ENCODE measurements at regions not wholly inside any gene's neighbourhood (a gene's known extent, or its start where the extent isn't known, plus 50 kb on each side); places are given as distances from the start of the nearest gene placed in this dataset.

DNA sequence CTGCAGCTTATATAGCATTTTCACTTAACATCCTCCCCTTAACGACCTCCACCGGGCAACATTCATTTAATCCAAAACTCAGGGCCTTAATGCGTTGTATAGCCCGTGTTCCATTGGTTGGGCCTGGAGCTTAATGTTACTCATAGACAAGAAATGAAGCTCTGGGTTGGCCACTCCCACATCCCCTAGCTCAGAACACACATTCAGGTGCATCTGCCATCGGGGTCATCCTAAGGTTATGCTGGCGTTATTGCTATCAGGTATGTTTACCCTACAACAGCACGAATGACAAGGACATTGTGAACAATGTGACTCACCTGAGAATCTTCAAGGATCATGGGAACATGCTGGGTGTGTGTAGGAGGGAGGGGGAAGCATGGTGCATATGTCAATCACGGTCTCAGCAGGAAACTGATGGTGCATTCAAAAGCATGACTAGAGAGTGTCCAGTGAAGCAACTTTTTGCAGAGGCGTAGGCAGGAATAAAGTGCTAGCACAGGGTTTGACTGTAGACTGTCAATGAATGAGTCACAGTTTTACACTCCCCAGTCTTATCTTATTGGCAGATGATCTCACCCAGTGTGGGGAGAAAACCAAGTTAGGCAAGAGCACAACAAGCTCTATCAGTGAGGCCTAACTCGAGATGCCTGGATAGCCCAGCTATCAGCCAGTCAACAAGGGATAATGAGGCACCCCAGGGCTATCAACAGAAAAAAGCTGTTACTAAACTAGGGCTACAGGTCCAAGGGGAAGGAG is 402.1 kb upstream of the MCTP2 start:
- DNase-seq (ENCODE audit: insufficient read length) (no peak), FAIRE-seq (no peak)
- TF ChIP-seq TAF1 (IDR thresholded peaks at IDR 0.05; ENCODE audit: borderline replicate concordance, low read depth, low read length), result no peak
- no peak for TF ChIP-seq POLR2AphosphoS5 (IDR thresholded peaks at IDR 0.05; ENCODE audit: low read depth, low read length)
- no peak for TF ChIP-seq POLR2A (IDR thresholded peaks at IDR 0.05; ENCODE audit: low read depth, low read length)

DNA sequence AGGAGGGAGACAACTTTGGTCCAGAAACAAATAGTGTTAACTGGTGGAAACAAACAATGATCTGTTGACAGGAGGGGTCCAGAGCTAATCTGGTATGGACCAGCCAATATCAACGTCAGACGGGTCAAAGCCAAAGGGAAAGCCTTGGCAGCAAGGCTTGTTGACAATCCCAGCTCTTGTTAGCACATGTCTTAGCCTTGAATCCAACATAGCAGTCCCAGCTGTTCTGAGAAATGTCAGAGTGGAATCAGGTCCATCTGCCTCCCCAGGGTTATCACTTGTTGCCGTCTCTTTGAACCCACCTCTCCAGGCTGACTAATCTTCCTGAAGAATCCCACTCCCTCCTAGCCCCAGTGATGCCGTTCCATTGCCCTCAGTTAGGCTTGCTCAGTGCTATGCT is 404.6 kb upstream of the MCTP2 start:
- TF ChIP-seq POLR2AphosphoS5 (IDR thresholded peaks at IDR 0.05; ENCODE audit: low read depth, low read length) (no peak), POLR2A (IDR thresholded peaks at IDR 0.05; ENCODE audit: low read depth, low read length) (no peak), TAF1 (IDR thresholded peaks at IDR 0.05; ENCODE audit: borderline replicate concordance, low read depth, low read length) (no peak)
- FAIRE-seq, result no peak
- DNase-seq (ENCODE audit: insufficient read length), result no peak

GRCh38 chr15:93826293-93826692 is 405.1 kb upstream of the MCTP2 start:
- TF ChIP-seq TAF1 (IDR thresholded peaks at IDR 0.05; ENCODE audit: borderline replicate concordance, low read depth, low read length) (no peak), POLR2A (IDR thresholded peaks at IDR 0.05; ENCODE audit: low read depth, low read length) (no peak), POLR2AphosphoS5 (IDR thresholded peaks at IDR 0.05; ENCODE audit: low read depth, low read length) (no peak)
- no peak for DNase-seq (ENCODE audit: insufficient read length)
- no peak for FAIRE-seq

DNA sequence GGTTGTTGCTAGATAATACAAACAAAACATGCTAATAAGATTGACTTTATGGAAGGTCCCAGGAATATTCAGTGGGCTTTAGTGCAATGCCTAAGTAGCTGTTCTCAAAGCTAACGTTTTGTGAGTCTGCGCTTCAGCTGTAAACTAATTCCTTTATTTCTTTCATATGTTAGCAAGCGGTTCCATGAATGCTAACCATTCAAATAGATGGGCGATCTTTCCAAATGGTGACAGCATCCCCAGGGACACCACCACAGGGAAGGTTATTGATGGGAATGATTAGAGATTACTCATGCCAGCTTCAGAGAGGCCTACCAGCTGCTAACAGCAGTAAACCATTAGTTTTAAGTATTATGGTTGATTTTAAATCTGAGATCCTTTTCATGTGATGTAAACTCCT is 405.7 kb upstream of the MCTP2 start:
- DNase-seq (ENCODE audit: insufficient read length), result no peak
- TF ChIP-seq TAF1 (IDR thresholded peaks at IDR 0.05; ENCODE audit: borderline replicate concordance, low read depth, low read length), result no peak
- TF ChIP-seq POLR2AphosphoS5 (IDR thresholded peaks at IDR 0.05; ENCODE audit: low read depth, low read length), result no peak
- no peak for TF ChIP-seq POLR2A (IDR thresholded peaks at IDR 0.05; ENCODE audit: low read depth, low read length)
- no peak for FAIRE-seq

GRCh38 chr15:93823971-93824913 is 407.1 kb upstream of the MCTP2 start:
- TF ChIP-seq TAF1 (IDR thresholded peaks at IDR 0.05; ENCODE audit: borderline replicate concordance, low read depth, low read length) (no peak), POLR2A (IDR thresholded peaks at IDR 0.05; ENCODE audit: low read depth, low read length) (no peak)
- DNase-seq (ENCODE audit: insufficient read length) (no peak), FAIRE-seq (no peak)

- TF ChIP-seq POLR2AphosphoS5 (IDR thresholded peaks at IDR 0.05; ENCODE audit: low read depth, low read length) (no peak), TAF1 (IDR thresholded peaks at IDR 0.05; ENCODE audit: borderline replicate concordance, low read depth, low read length) (no peak), POLR2A (IDR thresholded peaks at IDR 0.05; ENCODE audit: low read depth, low read length) (no peak)
- FAIRE-seq (no peak), DNase-seq (ENCODE audit: insufficient read length) (no peak)
Observed at GRCh38 chr15:93820566-93820965, 410.8 kb upstream of the MCTP2 start.

DNA sequence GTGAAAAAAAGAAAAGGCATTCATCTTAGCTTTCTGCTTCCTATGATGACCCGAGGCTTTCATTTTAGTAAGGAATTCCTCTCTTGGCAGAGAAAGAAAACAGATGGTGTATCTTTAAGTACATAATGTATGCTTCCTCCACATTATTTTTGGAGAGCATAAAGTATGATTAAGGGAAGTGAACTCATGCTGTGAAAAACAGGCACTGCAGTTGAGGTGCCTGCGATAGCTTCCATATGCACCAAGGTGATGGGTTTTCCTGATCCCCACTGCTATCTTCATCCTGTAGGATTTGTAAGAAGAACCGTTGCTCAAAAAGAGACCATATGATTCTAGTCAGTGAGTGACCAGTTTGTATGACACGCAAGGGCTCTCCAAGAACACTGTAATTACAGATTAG is 411.5 kb upstream of the MCTP2 start:
- TF ChIP-seq POLR2AphosphoS5 (IDR thresholded peaks at IDR 0.05; ENCODE audit: low read depth, low read length) (no peak), TAF1 (IDR thresholded peaks at IDR 0.05; ENCODE audit: borderline replicate concordance, low read depth, low read length) (no peak), POLR2A (IDR thresholded peaks at IDR 0.05; ENCODE audit: low read depth, low read length) (no peak)
- DNase-seq (ENCODE audit: insufficient read length), result no peak
- no peak for FAIRE-seq

- TF ChIP-seq POLR2A (IDR thresholded peaks at IDR 0.05; ENCODE audit: low read depth, low read length) (no peak), TAF1 (IDR thresholded peaks at IDR 0.05; ENCODE audit: borderline replicate concordance, low read depth, low read length) (no peak), POLR2AphosphoS5 (IDR thresholded peaks at IDR 0.05; ENCODE audit: low read depth, low read length) (no peak)
- no peak for DNase-seq (ENCODE audit: insufficient read length)
- FAIRE-seq, result no peak
Observed at GRCh38 chr15:93816815-93817214, 414.5 kb upstream of the MCTP2 start.

- TF ChIP-seq TAF1 (IDR thresholded peaks at IDR 0.05; ENCODE audit: borderline replicate concordance, low read depth, low read length) (no peak), POLR2A (IDR thresholded peaks at IDR 0.05; ENCODE audit: low read depth, low read length) (no peak)
Observed at GRCh38 chr15:93811305-93811704, 420.1 kb upstream of the MCTP2 start.

GRCh38 chr15:93809516-93809915 is 421.8 kb upstream of the MCTP2 start:
- TF ChIP-seq POLR2AphosphoS5 (IDR thresholded peaks at IDR 0.05; ENCODE audit: low read depth, low read length), result no peak
- no peak for TF ChIP-seq POLR2A (IDR thresholded peaks at IDR 0.05; ENCODE audit: low read depth, low read length)
- no peak for TF ChIP-seq TAF1 (IDR thresholded peaks at IDR 0.05; ENCODE audit: borderline replicate concordance, low read depth, low read length)
- no peak for FAIRE-seq
- no peak for DNase-seq (ENCODE audit: insufficient read length)

More at GRCh38 chr15:93811305-93811704, 420.1 kb upstream of the MCTP2 start:
- no peak for DNase-seq (ENCODE audit: insufficient read length)
- FAIRE-seq, result no peak

DNA sequence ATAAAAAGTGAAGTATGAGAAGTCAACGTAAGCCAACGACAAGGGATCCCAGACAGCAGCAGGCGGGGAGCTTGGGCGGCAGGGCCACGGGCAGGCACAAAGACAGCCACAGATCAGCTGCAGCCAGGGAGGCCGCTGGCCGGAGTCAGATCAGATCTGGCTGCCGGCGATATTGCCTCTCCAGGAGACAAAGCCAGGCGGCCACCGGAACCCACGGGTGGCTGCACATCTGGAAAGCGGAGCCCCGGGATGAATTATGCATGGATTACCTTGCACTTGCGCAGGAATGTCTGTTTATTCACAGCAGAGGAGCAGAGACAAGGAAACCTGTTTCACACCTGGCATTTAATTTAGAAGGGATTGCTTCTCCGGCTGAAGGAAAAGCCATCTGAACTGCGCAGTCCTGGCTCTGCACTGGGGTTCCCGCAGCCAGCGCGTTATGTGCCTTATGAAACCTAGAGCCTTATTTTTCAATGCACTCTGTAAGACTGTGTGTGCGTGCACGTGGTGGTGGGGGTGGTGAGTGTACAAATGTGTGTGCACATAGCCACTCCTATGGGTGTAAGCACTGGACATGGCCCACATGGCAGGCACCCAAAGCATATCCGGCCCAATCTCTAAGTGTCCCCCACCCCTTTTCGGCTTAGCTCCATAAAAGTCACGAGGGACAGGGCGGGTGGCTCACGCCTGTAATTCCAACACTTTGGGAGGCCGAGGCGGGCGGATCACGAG is 427.8 kb upstream of the MCTP2 start:
- DNase-seq (ENCODE audit: insufficient read length) (no peak), FAIRE-seq (no peak)
- no peak for TF ChIP-seq POLR2AphosphoS5 (IDR thresholded peaks at IDR 0.05; ENCODE audit: low read depth, low read length)
- no peak for TF ChIP-seq TAF1 (IDR thresholded peaks at IDR 0.05; ENCODE audit: borderline replicate concordance, low read depth, low read length)
- no peak for TF ChIP-seq POLR2A (IDR thresholded peaks at IDR 0.05; ENCODE audit: low read depth, low read length)
